Neuronal stem cell (in vitro differentiated cells): ENCODE measurements at regions not wholly inside any gene's neighbourhood (a gene's known extent, or its start where the extent isn't known, plus 50 kb on each side); places are given as distances from the start of the nearest gene placed in this dataset.
"Not testable (repeated sequence)": the region's sequence is repeated elsewhere in the genome, so short reads cannot be mapped to it uniquely, and the experiment has no call there.

Experiments used
- DNase-seq: peaks from one replicate; pipeline ENCODE4 v3.0.0-alpha.2; 2013; ENCODE audit warnings: low spot score
- H2AFZ ChIP-seq: one replicate; pipeline ENCODE4 v1.6.1; 2013; ENCODE audit warnings: mild to moderate bottlenecking, low read length, inconsistent platforms
- H2AK5ac ChIP-seq: 2 replicates; pipeline ENCODE4 v1.6.1; 2013; ENCODE audit warnings: low read depth, mild to moderate bottlenecking, inconsistent platforms, low read length, moderate library complexity, mixed read lengths
- H2BK120ac ChIP-seq: 2 replicates; pipeline ENCODE4 v1.6.1; 2013; ENCODE audit warnings: low read depth, mild to moderate bottlenecking, inconsistent platforms, low read length, moderate library complexity, mixed read lengths
- H2BK12ac ChIP-seq: one replicate; pipeline ENCODE4 v1.6.1; 2013; ENCODE audit warnings: low read length, inconsistent platforms
- H2BK15ac ChIP-seq: 2 replicates; pipeline ENCODE4 v1.6.1; 2013; ENCODE audit warnings: mild to moderate bottlenecking, low read length, inconsistent platforms, mixed read lengths
- H2BK5ac ChIP-seq: one replicate; pipeline ENCODE4 v1.6.1; 2013; ENCODE audit warnings: inconsistent platforms, mild to moderate bottlenecking, low read length, moderate library complexity
- H3K14ac ChIP-seq: one replicate; pipeline ENCODE4 v1.6.1; 2013; ENCODE audit warnings: low read length, inconsistent platforms
- H3K18ac ChIP-seq: 2 replicates; pipeline ENCODE4 v1.6.1; 2013; ENCODE audit warnings: low read length, inconsistent platforms
- H3K23ac ChIP-seq: 2 replicates; pipeline ENCODE4 v1.6.1; 2013; ENCODE audit warnings: low read depth, mild to moderate bottlenecking, mixed read lengths, low read length, inconsistent platforms; ENCODE audit not compliant: poor library complexity
- H3K27ac ChIP-seq: replicated peaks from 3 replicates; pipeline ENCODE4 v1.5.1; 2013; ENCODE audit warnings: low read length, inconsistent platforms
- H3K27me3 ChIP-seq, 3 experiments: 2 replicates each; pipeline ENCODE4 v1.6.1; 2013; ENCODE audit warnings: low read length in 3 of 3, mild to moderate bottlenecking in 2 of 3, inconsistent platforms in 1 of 3, low read depth in 1 of 3, mixed read lengths in 1 of 3, moderate library complexity in 1 of 3; ENCODE audit not compliant: control insufficient read depth in 3 of 3, insufficient read depth in 3 of 3
- H3K36me3 ChIP-seq, 2 donors: replicated peaks in 1 of 2; 2 replicates each; pipeline ENCODE4 v1.6.1; 2013; ENCODE audit warnings: low read length in 2 of 2; ENCODE audit not compliant: control insufficient read depth in 2 of 2, insufficient read depth in 2 of 2
- H3K4ac ChIP-seq: 2 replicates; pipeline ENCODE4 v1.6.1; 2013; ENCODE audit warnings: inconsistent platforms, mild to moderate bottlenecking, low read length, moderate library complexity
- H3K4me1 ChIP-seq, 2 donors: 1 replicate in 1 of 2; 2 replicates in 1 of 2; pipeline ENCODE4 v1.6.1; 2013; ENCODE audit warnings: low read length in 2 of 2, low read depth in 1 of 2; ENCODE audit not compliant: control insufficient read depth in 2 of 2, insufficient read depth in 1 of 2
- H3K4me2 ChIP-seq: one replicate; pipeline ENCODE4 v1.6.1; 2013; ENCODE audit warnings: mild to moderate bottlenecking, low read length, inconsistent platforms; ENCODE audit not compliant: insufficient read depth, poor library complexity, severe bottlenecking
- H3K4me3 ChIP-seq, 2 donors: 2 replicates each; pipeline ENCODE4 v1.5.1; 2013; ENCODE audit warnings: low read length in 2 of 2, mild to moderate bottlenecking in 2 of 2, inconsistent platforms in 1 of 2, moderate library complexity in 1 of 2
- H3K79me1 ChIP-seq: one replicate; pipeline ENCODE4 v1.6.1; 2013; ENCODE audit warnings: low read depth, mild to moderate bottlenecking, inconsistent platforms, low read length, moderate library complexity
- H3K9ac ChIP-seq: one replicate; pipeline ENCODE4 v1.6.1; 2013; ENCODE audit warnings: mild to moderate bottlenecking, low read depth, low read length, inconsistent platforms; ENCODE audit not compliant: poor library complexity
- H3K9me3 ChIP-seq, 2 donors: replicated peaks in 1 of 2; 2 replicates each; pipeline versions ENCODE3 to v1.6.1; 2013; ENCODE audit warnings: low read length in 2 of 2, mild to moderate bottlenecking in 2 of 2, inconsistent platforms in 1 of 2, low read depth in 1 of 2, mixed read lengths in 1 of 2, moderate library complexity in 1 of 2; ENCODE audit not compliant: control insufficient read depth in 2 of 2, insufficient read depth in 1 of 2
- H4K8ac ChIP-seq: one replicate; pipeline ENCODE4 v1.6.1; 2013; ENCODE audit warnings: low read depth, mild to moderate bottlenecking, inconsistent platforms, low read length, moderate library complexity
- H4K91ac ChIP-seq: one replicate; pipeline ENCODE4 v1.6.1; 2013; ENCODE audit warnings: low read length, low read depth, mild to moderate bottlenecking, inconsistent platforms; ENCODE audit not compliant: poor library complexity
- WGBS, 2 donors: extraction: QIAGEN DNeasy Blood & Tissue Kit; methylation state at CpG; one replicate each; pipeline ENCODE4 v1.1.7; 2013; ENCODE audit warnings: missing lambda C conversion rate in 2 of 2, mixed read lengths in 1 of 2; ENCODE audit not compliant: insufficient read length in 2 of 2, insufficient replicate concordance in 1 of 2; ENCODE audit errors: extremely low coverage in 2 of 2; 5-methylcytosine and 5-hydroxymethylcytosine counted together

- not testable (repeated sequence) for H2AK5ac ChIP-seq, H3K4me2 ChIP-seq, H3K4ac ChIP-seq, H3K9ac ChIP-seq, H3K4me3 ChIP-seq, H3K27me3 ChIP-seq, H2AFZ ChIP-seq, H3K36me3 ChIP-seq, H3K14ac ChIP-seq, H2BK15ac ChIP-seq, DNase-seq, H4K8ac ChIP-seq, H2BK12ac ChIP-seq, H3K9me3 ChIP-seq, H3K27ac ChIP-seq, H3K23ac ChIP-seq, H2BK5ac ChIP-seq, H3K4me1 ChIP-seq, H4K91ac ChIP-seq, H3K18ac ChIP-seq, H2BK120ac ChIP-seq, H3K79me1 ChIP-seq
- WGBS, 2 donors, result no CpG with 5 or more reads among the region's 4 CpGs
Observed at GRCh38 chr1:149641179-149641578, 57.5 kb downstream of the PPIAL4C start.

- not testable (repeated sequence) for H2AK5ac ChIP-seq, DNase-seq, H3K23ac ChIP-seq, H3K4me3 ChIP-seq, H3K9ac ChIP-seq, H3K79me1 ChIP-seq, H3K4me1 ChIP-seq, H2BK15ac ChIP-seq, H3K36me3 ChIP-seq, H3K18ac ChIP-seq, H3K27ac ChIP-seq, H3K4me2 ChIP-seq, H2BK120ac ChIP-seq, H3K9me3 ChIP-seq, H2BK5ac ChIP-seq, H3K4ac ChIP-seq, H3K27me3 ChIP-seq, H2AFZ ChIP-seq, H4K91ac ChIP-seq, H3K14ac ChIP-seq, H2BK12ac ChIP-seq, H4K8ac ChIP-seq
- WGBS, 2 donors, result no CpG with 5 or more reads among the region's 1 CpG
Observed at GRCh38 chr1:149644818-149645217, 61.2 kb downstream of the PPIAL4C start.

GRCh38 chr1:149646360-149647017, 62.8 kb downstream of the PPIAL4C start:
- H3K79me1 ChIP-seq, H3K4ac ChIP-seq, H3K9me3 ChIP-seq, H2BK12ac ChIP-seq, H3K9ac ChIP-seq, H2AFZ ChIP-seq, H3K4me1 ChIP-seq, H3K23ac ChIP-seq, H2BK15ac ChIP-seq, H3K18ac ChIP-seq, DNase-seq, H2BK5ac ChIP-seq, H4K8ac ChIP-seq, H4K91ac ChIP-seq, H3K27ac ChIP-seq, H2BK120ac ChIP-seq, H3K36me3 ChIP-seq, H3K27me3 ChIP-seq, H2AK5ac ChIP-seq, H3K14ac ChIP-seq: not testable (repeated sequence)
- H3K4me2 ChIP-seq, result peak overlapping the region; percentile 33
- WGBS, 2 donors, result no CpG with 5 or more reads among the region's 37 CpGs
- peak overlapping the region in 1 of 2 donors; percentile 73 for H3K4me3 ChIP-seq

GRCh38 chr1:149647018-149647373, 63.3 kb downstream of the PPIAL4C start:
- H3K79me1 ChIP-seq, H3K18ac ChIP-seq, H2BK120ac ChIP-seq, H2BK5ac ChIP-seq, H2BK12ac ChIP-seq, DNase-seq, H4K8ac ChIP-seq, H3K9me3 ChIP-seq, H3K14ac ChIP-seq, H3K36me3 ChIP-seq, H3K9ac ChIP-seq, H3K27ac ChIP-seq, H3K4me1 ChIP-seq, H4K91ac ChIP-seq, H3K23ac ChIP-seq, H2BK15ac ChIP-seq, H3K4ac ChIP-seq, H2AFZ ChIP-seq, H2AK5ac ChIP-seq, H3K27me3 ChIP-seq: not testable (repeated sequence)
- peak overlapping the region in 1 of 2 donors; percentile 58 for H3K4me3 ChIP-seq
- WGBS, 2 donors, result no CpG with 5 or more reads among the region's 20 CpGs
- peak overlapping the region; percentile 33 for H3K4me2 ChIP-seq
